HEK293 (cell line): ENCODE measurements at regions not wholly inside any gene's neighbourhood (a gene's known extent, or its start where the extent isn't known, plus 50 kb on each side); places are given as distances from the start of the nearest gene placed in this dataset.
"Not testable (repeated sequence)": the region's sequence is repeated elsewhere in the genome, so short reads cannot be mapped to it uniquely, and the experiment has no call there.

Source experiments
- CTCF ChIP-seq: fragments of 450-650 bp; formaldehyde crosslinking; IDR thresholded peaks from 2 replicates; pipeline ENCODE4 v1.5.1; 2016; ENCODE audit warnings: missing biosample characterization, missing genetic modification characterization
- KLF16 ChIP-seq: fragments of 450-650 bp; formaldehyde crosslinking; IDR thresholded peaks from 2 replicates; pipeline ENCODE4 v1.5.1; 2017; ENCODE audit warnings: missing biosample characterization, missing genetic modification characterization
- KLF9 ChIP-seq: fragments of 450-650 bp; formaldehyde crosslinking; IDR thresholded peaks from 2 replicates; pipeline ENCODE4 v1.5.1; 2016; ENCODE audit warnings: missing biosample characterization, missing genetic modification characterization, low read depth
- ZBTB26 ChIP-seq: fragments of 450-650 bp; formaldehyde crosslinking; optimal IDR thresholded peaks from 2 replicates; pipeline ENCODE3; 2016; ENCODE audit warnings: missing biosample characterization, mild to moderate bottlenecking, missing genetic modification characterization
- ZBTB44 ChIP-seq: fragments of 450-650 bp; IDR thresholded peaks from 2 replicates; pipeline ENCODE4 v1.5.1; 2018; ENCODE audit warnings: missing biosample characterization, mild to moderate bottlenecking, missing genetic modification characterization
- ZBTB7A ChIP-seq: fragments of 450-650 bp; formaldehyde crosslinking; IDR thresholded peaks from 2 replicates; pipeline ENCODE4 v1.5.1; 2016; ENCODE audit warnings: low read depth, missing biosample characterization, missing genetic modification characterization
- ZNF121 ChIP-seq: fragments of 450-650 bp; formaldehyde crosslinking; IDR thresholded peaks from 2 replicates; pipeline ENCODE4 v1.5.1; 2016; ENCODE audit warnings: missing biosample characterization, missing genetic modification characterization
- ZNF664 ChIP-seq: fragments of 450-650 bp; formaldehyde crosslinking; IDR thresholded peaks from 2 replicates; pipeline ENCODE4 v1.5.1; 2016; ENCODE audit warnings: missing biosample characterization, missing genetic modification characterization
- ZSCAN4 ChIP-seq: fragments of 450-650 bp; formaldehyde crosslinking; IDR thresholded peaks from 2 replicates; pipeline ENCODE4 v1.5.1; 2017; ENCODE audit warnings: missing biosample characterization, missing genetic modification characterization

- TF ChIP-seq CTCF; ZBTB44 (tag by site-specific recombination); KLF16; ZNF664 (tag by site-specific recombination); ZBTB26; ZNF121; KLF9; ZSCAN4 (tag by site-specific recombination); ZBTB7A (tag by site-specific recombination): not testable (repeated sequence)
Measured at GRCh38 chr2:203641865-203642264, 64.6 kb upstream of the CD28 start.
